K562 (cell line): ENCODE measurements at regions not wholly inside any gene's neighbourhood (a gene's known extent, or its start where the extent isn't known, plus 50 kb on each side); places are given as distances from the start of the nearest gene placed in this dataset.

Experiments
- ATF1 ChIP-seq, 2 experiments: fragments of 450-650 bp in 1 of 2; IDR thresholded peaks; 2 replicates each; pipeline ENCODE4 v1.6.1; 2016; ENCODE audit warnings: missing compliant biosample characterization in 1 of 2, missing genetic modification characterization in 1 of 2
- BRF1 ChIP-seq: IDR thresholded peaks from 3 replicates; pipeline ENCODE4 v1.6.1; 2011; ENCODE audit warnings: borderline replicate concordance, mild to moderate bottlenecking; ENCODE audit not compliant: insufficient read length; ENCODE audit errors: extremely low read depth
- CHAMP1 ChIP-seq: fragments of 450-650 bp; IDR thresholded peaks from 2 replicates; pipeline ENCODE4 v1.6.1; 2016; ENCODE audit warnings: mild to moderate bottlenecking
- CTCF ChIP-seq, 3 experiments: IDR thresholded peaks in 2 of 3; conservative IDR thresholded peaks in 1 of 3; 2 replicates each; pipeline ENCODE4 v1.5.1; 2011 to 2012; ENCODE audit warnings: low read length in 3 of 3, mild to moderate bottlenecking in 3 of 3, control low read depth in 2 of 3, improper control_type of control experiment in 1 of 3, inconsistent platforms in 1 of 3, low read depth in 1 of 3, mixed read lengths in 1 of 3, moderate library complexity in 1 of 3; ENCODE audit not compliant: insufficient read depth in 2 of 3
- FOXA3 ChIP-seq, 2 experiments: fragments of 450-650 bp in 1 of 2; sonication (generic) in 1 of 2; formaldehyde crosslinking; IDR thresholded peaks in 1 of 2; conservative IDR thresholded peaks in 1 of 2; 2 replicates each; pipeline versions ENCODE4 v1.4.0 to v1.8.0; 2020 to 2022; ENCODE audit warnings: mild to moderate bottlenecking in 2 of 2, missing genetic modification reagents in 1 of 2
- FOXK1 ChIP-seq: sonication (generic); formaldehyde crosslinking; IDR thresholded peaks from 2 replicates; pipeline ENCODE4 v1.8.0; 2022; ENCODE audit warnings: missing genetic modification reagents, mild to moderate bottlenecking, borderline replicate concordance
- FOXM1 ChIP-seq, 2 experiments: fragments of 450-650 bp in 1 of 2; sonication (generic) in 1 of 2; formaldehyde crosslinking in 1 of 2; IDR thresholded peaks; 2 replicates each; pipeline versions ENCODE4 v1.6.1 to v1.9.0; 2017 to 2022; ENCODE audit warnings: low read depth in 2 of 2, mild to moderate bottlenecking in 2 of 2, missing genetic modification reagents in 1 of 2, moderate library complexity in 1 of 2
- KDM5B ChIP-seq: fragments of 200-600 bp; sonication (generic); IDR thresholded peaks from 2 replicates; pipeline ENCODE4 v1.6.1; 2012; ENCODE audit warnings: low read depth, mild to moderate bottlenecking, moderate library complexity, low read length, control low read depth, inconsistent platforms; ENCODE audit not compliant: insufficient replicate concordance
- MTA3 ChIP-seq: fragments of 450-650 bp; formaldehyde crosslinking; IDR thresholded peaks from 2 replicates; pipeline ENCODE4 v1.6.1; 2017; ENCODE audit warnings: mild to moderate bottlenecking, borderline replicate concordance
- MYC ChIP-seq, 2 experiments: fragments of 250-450 bp in 1 of 2; sonication (Bioruptor Pico) in 1 of 2; IDR thresholded peaks; 2 replicates each; pipeline versions ENCODE4 v1.5.1 to v1.6.1; 2012 to 2021; ENCODE audit warnings: low read depth in 2 of 2, borderline replicate concordance in 1 of 2, improper control_type of control experiment in 1 of 2, low read length in 1 of 2, mild to moderate bottlenecking in 1 of 2, moderate library complexity in 1 of 2
- PHF8 ChIP-seq: fragments of 200-600 bp; sonication (generic); IDR thresholded peaks from 2 replicates; pipeline ENCODE4 v1.6.1; 2012; ENCODE audit warnings: mixed run types, mild to moderate bottlenecking, inconsistent platforms, low read length, moderate library complexity, borderline replicate concordance
- SIN3A ChIP-seq, 2 experiments: fragments of 150-350 bp in 1 of 2; IDR thresholded peaks; 2 replicates each; pipeline ENCODE4 v1.6.1; 2011 to 2016; ENCODE audit warnings: borderline replicate concordance in 2 of 2, low read depth in 2 of 2, low read length in 2 of 2, mild to moderate bottlenecking in 2 of 2, moderate library complexity in 2 of 2; ENCODE audit not compliant: control insufficient read depth in 1 of 2
- SOX6 ChIP-seq: fragments of 450-650 bp; IDR thresholded peaks from 2 replicates; pipeline ENCODE4 v1.6.1; 2014; ENCODE audit warnings: mild to moderate bottlenecking
- XRCC5 ChIP-seq: fragments of 200-400 bp; formaldehyde crosslinking; IDR thresholded peaks from 2 replicates; pipeline ENCODE4 v1.6.1; 2017; ENCODE audit warnings: low read depth, mild to moderate bottlenecking, low read length
- ZFX ChIP-seq: sonication (generic); formaldehyde crosslinking; IDR thresholded peaks from 2 replicates; pipeline ENCODE4 v1.8.0; 2022; ENCODE audit warnings: mild to moderate bottlenecking, missing genetic modification reagents, moderate library complexity
- ZNF134 ChIP-seq: fragments of 250-450 bp; sonication (Bioruptor Pico); conservative IDR thresholded peaks from 2 replicates; pipeline ENCODE4 v1.4.0; 2020
- ZNF436 ChIP-seq: fragments of 250-450, 450-650 bp; sonication (Bioruptor Pico); formaldehyde crosslinking; IDR thresholded peaks from 2 replicates; pipeline ENCODE4 v1.7.0; 2020; ENCODE audit warnings: mild to moderate bottlenecking
- ZNF699 ChIP-seq: fragments of 250-450 bp; sonication (Bioruptor Pico); IDR thresholded peaks from 2 replicates; pipeline ENCODE4 v1.8.0; 2021; ENCODE audit warnings: mild to moderate bottlenecking, moderate library complexity; ENCODE audit not compliant: insufficient replicate concordance
- TF ChIP-seq, protein P1 (sequence below): fragments of 200-800 bp; sonication (Bioruptor generic); IDR thresholded peaks from 2 replicates; pipeline ENCODE4 v1.6.1; 2017; ENCODE audit warnings: missing genetic modification characterization, missing compliant biosample characterization

GRCh38 chr18:22559414-22560274 lies 141.9 kb upstream of the CTAGE1 start (continued):
- TF ChIP-seq KDM5B = peak; percentile 41
- TF ChIP-seq FOXA3 (CRISPR knock-in tag; conservative IDR thresholded peaks at IDR 0.05 in 1 of 2, IDR thresholded peaks at IDR 0.05 in 1 of 2) = peak; percentile 66 to 73; a peak in 3 of 4 replicates
- no peak for TF ChIP-seq ATF1 (CRISPR knock-in tag; IDR thresholded peaks at IDR 0.05)
- peak; percentile 52; the same call in 1 of the 2 replicates for TF ChIP-seq ATF1 (tag; IDR thresholded peaks at IDR 0.05)
- TF ChIP-seq SIN3A (IDR thresholded peaks at IDR 0.05; ENCODE audit: borderline replicate concordance in 2 of 2, control insufficient read depth in 1 of 2, low read depth in 2 of 2, low read length in 2 of 2) = peak in 1 of 2 experiments; percentile 64; a peak in 1 of 4 replicates
- TF ChIP-seq PHF8 = peak; percentile 18; the same call in 1 of the 2 replicates
- TF ChIP-seq ZNF699 (CRISPR knock-in tag) = no peak
- 0 out of 2 replicates have a peak, but pooled peaks have one; percentile 39 for TF ChIP-seq SOX6
- TF ChIP-seq CTCF (IDR thresholded peaks at IDR 0.05 in 2 of 3, conservative IDR thresholded peaks at IDR 0.05 in 1 of 3; ENCODE audit: insufficient read depth in 2 of 3, low read depth in 1 of 3, low read length in 3 of 3) = peak; percentile 15 to 22 (median 17); a peak in 2 of 6 replicates
- TF ChIP-seq, protein P1, sequence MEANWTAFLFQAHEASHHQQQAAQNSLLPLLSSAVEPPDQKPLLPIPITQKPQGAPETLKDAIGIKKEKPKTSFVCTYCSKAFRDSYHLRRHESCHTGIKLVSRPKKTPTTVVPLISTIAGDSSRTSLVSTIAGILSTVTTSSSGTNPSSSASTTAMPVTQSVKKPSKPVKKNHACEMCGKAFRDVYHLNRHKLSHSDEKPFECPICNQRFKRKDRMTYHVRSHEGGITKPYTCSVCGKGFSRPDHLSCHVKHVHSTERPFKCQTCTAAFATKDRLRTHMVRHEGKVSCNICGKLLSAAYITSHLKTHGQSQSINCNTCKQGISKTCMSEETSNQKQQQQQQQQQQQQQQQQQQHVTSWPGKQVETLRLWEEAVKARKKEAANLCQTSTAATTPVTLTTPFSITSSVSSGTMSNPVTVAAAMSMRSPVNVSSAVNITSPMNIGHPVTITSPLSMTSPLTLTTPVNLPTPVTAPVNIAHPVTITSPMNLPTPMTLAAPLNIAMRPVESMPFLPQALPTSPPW = peak; percentile 49; the same call in 1 of the 2 replicates
- TF ChIP-seq FOXM1 (IDR thresholded peaks at IDR 0.05; ENCODE audit: low read depth) = no peak
- no peak for TF ChIP-seq FOXM1 (CRISPR knock-in tag; IDR thresholded peaks at IDR 0.05; ENCODE audit: low read depth)
- TF ChIP-seq FOXK1 = no peak
- no peak; the same call in 1 of the 2 replicates for TF ChIP-seq MYC (IDR thresholded peaks at IDR 0.05; ENCODE audit: low read depth, low read length)
- TF ChIP-seq MYC (CRISPR knock-in tag; IDR thresholded peaks at IDR 0.05; ENCODE audit: borderline replicate concordance, low read depth) = peak; percentile 73; the same call in 1 of the 2 replicates
- no peak for TF ChIP-seq CHAMP1
- TF ChIP-seq BRF1 = no peak
- peak; percentile 61 for TF ChIP-seq ZFX (CRISPR knock-in tag)
- no peak for TF ChIP-seq XRCC5
- no peak for TF ChIP-seq ZNF134 (CRISPR knock-in tag)
- peak; percentile 60; the same call in 1 of the 2 replicates for TF ChIP-seq MTA3
- no peak for TF ChIP-seq ZNF436
